WTC11 (cell line): ENCODE measurements at regions not wholly inside any gene's neighbourhood (a gene's known extent, or its start where the extent isn't known, plus 50 kb on each side); places are given as distances from the start of the nearest gene placed in this dataset.

Experiments
- ATF1 ChIP-seq: sonication (generic); formaldehyde crosslinking; IDR thresholded peaks from 2 replicates; pipeline ENCODE4 v1.8.1; 2023; ENCODE audit warnings: mild to moderate bottlenecking, moderate library complexity, missing genetic modification reagents
- CREB1 ChIP-seq: sonication (generic); formaldehyde crosslinking; IDR thresholded peaks from 2 replicates; pipeline ENCODE4 v1.8.0; 2023; ENCODE audit warnings: mild to moderate bottlenecking, missing genetic modification reagents
- CTCF ChIP-seq: fragments of 200-600 bp; IDR thresholded peaks from 2 replicates; pipeline ENCODE4 v1.8.0; 2022; ENCODE audit warnings: antibody characterized with exemption
- E2F4 ChIP-seq: sonication (generic); formaldehyde crosslinking; IDR thresholded peaks from 2 replicates; pipeline ENCODE4 v1.8.1; 2022; ENCODE audit warnings: low read depth, mild to moderate bottlenecking, moderate library complexity, missing genetic modification reagents, borderline replicate concordance
- SP1 ChIP-seq: sonication (generic); formaldehyde crosslinking; conservative IDR thresholded peaks from 2 replicates; pipeline ENCODE4 v1.8.1; 2022; ENCODE audit warnings: missing genetic modification reagents
- USF2 ChIP-seq: sonication (generic); formaldehyde crosslinking; IDR thresholded peaks from 2 replicates; pipeline ENCODE4 v1.8.1; 2023; ENCODE audit warnings: mild to moderate bottlenecking, missing genetic modification reagents, moderate library complexity
- ZNF232 ChIP-seq: sonication (generic); formaldehyde crosslinking; IDR thresholded peaks from 2 replicates; pipeline ENCODE4 v1.8.0; 2022; ENCODE audit warnings: mild to moderate bottlenecking, missing genetic modification reagents
- ZNF317 ChIP-seq: sonication (generic); formaldehyde crosslinking; IDR thresholded peaks from 2 replicates; pipeline ENCODE4 v1.8.1; 2023; ENCODE audit warnings: low read depth, mild to moderate bottlenecking, moderate library complexity, missing genetic modification reagents, borderline replicate concordance
- TF ChIP-seq, protein P1 (sequence below): sonication (generic); formaldehyde crosslinking; IDR thresholded peaks from 2 replicates; pipeline ENCODE4 v1.8.1; 2022; ENCODE audit warnings: low read depth, missing genetic modification reagents, borderline replicate concordance
- TF ChIP-seq, protein P2 (sequence below): sonication (generic); formaldehyde crosslinking; IDR thresholded peaks from 2 replicates; pipeline ENCODE4 v1.8.0; 2022; ENCODE audit warnings: mild to moderate bottlenecking, missing genetic modification reagents

- TF ChIP-seq CTCF (no peak), ZNF232 (CRISPR knock-in tag) (no peak), ZNF317 (CRISPR knock-in tag) (no peak), E2F4 (CRISPR knock-in tag) (no peak), ATF1 (CRISPR knock-in tag) (no peak), USF2 (CRISPR knock-in tag) (no peak), CREB1 (CRISPR knock-in tag) (no peak), SP1 (no peak)
- TF ChIP-seq, protein P1, sequence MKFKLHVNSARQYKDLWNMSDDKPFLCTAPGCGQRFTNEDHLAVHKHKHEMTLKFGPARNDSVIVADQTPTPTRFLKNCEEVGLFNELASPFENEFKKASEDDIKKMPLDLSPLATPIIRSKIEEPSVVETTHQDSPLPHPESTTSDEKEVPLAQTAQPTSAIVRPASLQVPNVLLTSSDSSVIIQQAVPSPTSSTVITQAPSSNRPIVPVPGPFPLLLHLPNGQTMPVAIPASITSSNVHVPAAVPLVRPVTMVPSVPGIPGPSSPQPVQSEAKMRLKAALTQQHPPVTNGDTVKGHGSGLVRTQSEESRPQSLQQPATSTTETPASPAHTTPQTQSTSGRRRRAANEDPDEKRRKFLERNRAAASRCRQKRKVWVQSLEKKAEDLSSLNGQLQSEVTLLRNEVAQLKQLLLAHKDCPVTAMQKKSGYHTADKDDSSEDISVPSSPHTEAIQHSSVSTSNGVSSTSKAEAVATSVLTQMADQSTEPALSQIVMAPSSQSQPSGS (CRISPR knock-in tag): no peak
- TF ChIP-seq, protein P2, sequence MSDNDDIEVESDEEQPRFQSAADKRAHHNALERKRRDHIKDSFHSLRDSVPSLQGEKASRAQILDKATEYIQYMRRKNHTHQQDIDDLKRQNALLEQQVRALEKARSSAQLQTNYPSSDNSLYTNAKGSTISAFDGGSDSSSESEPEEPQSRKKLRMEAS (CRISPR knock-in tag): no peak
Measured at GRCh38 chr3:124498891-124499290, 231.4 kb upstream of the UMPS start.
